Renal cortical epithelial cell (primary cell): ENCODE measurements at regions not wholly inside any gene's neighbourhood (a gene's known extent, or its start where the extent isn't known, plus 50 kb on each side); places are given as distances from the start of the nearest gene placed in this dataset.

Source experiments
- DNase-seq: peaks from one replicate; pipeline ENCODE4 v3.0.0-alpha.2; 2011; ENCODE audit warnings: low read depth

DNA sequence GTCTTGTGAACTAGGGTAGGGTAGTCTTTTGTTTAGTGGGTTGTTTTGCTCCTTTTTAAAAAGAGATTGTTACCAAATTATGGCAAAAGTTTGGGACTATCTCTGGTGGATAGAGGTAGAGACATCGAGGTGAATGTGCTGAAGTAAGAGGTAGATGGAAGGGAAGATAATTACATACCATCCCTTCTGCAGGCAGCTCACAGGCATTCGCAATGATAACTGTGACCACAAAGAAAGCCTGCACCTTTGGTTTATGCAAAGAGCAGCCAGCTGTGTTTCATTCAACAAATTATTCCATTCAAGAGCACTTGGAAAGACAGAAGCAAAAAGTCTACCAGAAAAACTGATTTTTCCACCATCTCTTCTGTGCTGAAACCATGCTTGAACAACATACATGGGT is 155.6 kb downstream of the GATB start:
- no peak for DNase-seq

GRCh38 chr4:151606061-151606460 is 154.7 kb downstream of the GATB start:
- DNase-seq: no peak

DNA sequence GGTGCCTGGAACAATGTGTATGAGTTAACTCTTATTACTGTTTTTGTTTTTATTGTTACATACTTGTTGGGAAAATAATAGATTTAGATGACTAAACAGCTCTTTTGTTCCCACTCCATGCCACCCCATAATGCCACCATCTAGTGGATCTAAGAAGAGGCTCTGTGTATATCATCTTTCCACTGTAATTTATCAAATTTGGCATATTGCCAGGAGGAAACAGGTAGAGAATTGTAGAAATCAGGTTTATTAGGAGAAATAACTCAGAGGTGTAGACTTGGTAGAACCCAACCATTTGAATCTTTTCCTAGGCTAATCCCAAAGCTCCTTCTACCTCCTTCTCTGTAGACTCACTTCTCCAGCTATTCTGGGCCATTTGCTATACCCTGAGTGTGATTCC is 150.6 kb downstream of the GATB start:
- no peak for DNase-seq

DNA sequence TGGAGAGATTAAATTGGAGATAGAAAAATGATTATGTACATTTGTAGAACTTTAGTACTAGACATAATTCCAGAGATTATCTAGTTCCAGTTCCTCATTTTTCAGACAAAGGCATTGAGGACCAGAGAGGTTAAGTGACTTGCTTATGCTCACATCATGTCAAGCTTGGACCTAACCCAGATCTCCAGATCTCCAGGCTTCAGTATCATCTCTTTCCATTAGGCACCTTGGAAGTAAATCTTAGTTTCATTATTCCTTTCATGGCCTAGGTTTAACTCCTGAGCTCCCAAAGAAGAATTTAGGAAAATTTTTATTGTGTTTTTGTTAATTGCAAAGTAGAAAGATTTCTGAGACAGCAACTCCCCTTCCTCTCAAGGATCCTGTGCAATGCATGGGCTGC is 148.8 kb downstream of the GATB start:
- DNase-seq: no peak

DNA sequence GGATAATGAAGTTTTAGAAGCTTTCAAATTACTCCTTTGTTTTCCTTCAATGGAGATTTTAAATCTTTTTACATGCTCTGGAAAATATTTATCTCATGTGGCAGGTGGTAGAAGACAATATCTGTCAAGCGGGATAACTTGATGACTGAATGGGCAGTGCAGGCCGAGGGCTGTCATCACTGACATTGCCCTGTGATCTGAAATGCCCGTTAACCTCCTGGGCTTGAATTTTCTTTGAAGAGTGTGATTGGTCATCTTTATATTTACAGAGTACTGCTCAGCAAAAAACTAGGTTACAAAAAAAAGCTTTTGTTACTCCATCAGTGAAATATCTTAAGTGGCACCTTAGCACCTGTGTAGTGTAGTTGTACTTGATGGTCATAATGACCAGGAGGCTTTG is 147.5 kb downstream of the GATB start:
- DNase-seq: no peak

- no peak for DNase-seq
These were observed 146.2 kb downstream of the GATB start for GRCh38 chr4:151614561-151614960.

GRCh38 chr4:151618858-151619257 is 141.9 kb downstream of the GATB start:
- DNase-seq: no peak

DNA sequence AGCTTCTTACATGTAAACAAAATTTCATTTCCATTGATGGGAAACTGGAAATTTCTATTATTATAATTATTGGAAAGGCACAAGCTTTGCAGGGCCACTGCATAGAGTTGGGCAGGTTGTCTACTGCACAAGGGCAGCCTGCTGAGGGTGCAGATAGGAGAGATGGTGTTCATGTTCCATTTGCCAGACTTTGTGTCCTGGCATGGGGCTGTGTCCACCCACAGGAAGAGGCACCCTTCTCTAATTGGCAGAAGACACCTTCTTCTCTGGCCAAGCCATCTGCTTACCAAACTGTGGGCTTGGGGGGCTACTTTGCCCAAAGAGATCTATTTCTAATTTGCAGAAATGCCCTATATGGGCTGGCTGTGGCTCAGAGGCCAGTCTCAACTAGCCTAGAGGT is 140.7 kb downstream of the GATB start:
- no peak for DNase-seq
